NCI-H1694 (cell line): ENCODE measurements at regions not wholly inside any gene's neighbourhood (a gene's known extent, or its start where the extent isn't known, plus 50 kb on each side); places are given as distances from the start of the nearest gene placed in this dataset.

Experiments
- DNase-seq: peaks from one replicate; lab custom pipeline; 2025; lab: John Stamatoyannopoulos, UW

- DNase-seq, result no peak
These were observed 331.1 kb downstream of the MLLT3 start for GRCh38 chr9:20291201-20291600.

GRCh38 chr9:20290257-20290656 is 332.0 kb downstream of the MLLT3 start:
- no peak for DNase-seq

GRCh38 chr9:20289423-20290010 is 332.8 kb downstream of the MLLT3 start:
- DNase-seq, result no peak

GRCh38 chr9:20286969-20287368 is 335.3 kb downstream of the MLLT3 start:
- no peak for DNase-seq

GRCh38 chr9:20286154-20286700 is 336.1 kb downstream of the MLLT3 start:
- DNase-seq, result no peak

GRCh38 chr9:20284601-20285289 is 337.6 kb downstream of the MLLT3 start:
- DNase-seq, result no peak

- no peak for DNase-seq
These were observed 342.0 kb downstream of the MLLT3 start for GRCh38 chr9:20280330-20280729.

- DNase-seq, result no peak
These were observed 345.5 kb downstream of the MLLT3 start for GRCh38 chr9:20276762-20277161.

GRCh38 chr9:20271723-20272122 is 350.6 kb downstream of the MLLT3 start:
- DNase-seq, result no peak

- peak; percentile 19 for DNase-seq
These were observed 351.2 kb downstream of the MLLT3 start for GRCh38 chr9:20271096-20271495.

GRCh38 chr9:20270161-20270560 is 352.1 kb downstream of the MLLT3 start:
- DNase-seq, result no peak

- no peak for DNase-seq
These were observed 352.7 kb downstream of the MLLT3 start for GRCh38 chr9:20269620-20270019.

GRCh38 chr9:20264896-20265295 is 357.4 kb downstream of the MLLT3 start:
- DNase-seq, result no peak

- DNase-seq, result no peak
These were observed 359.7 kb downstream of the MLLT3 start for GRCh38 chr9:20262611-20263010.

- DNase-seq, result no peak
These were observed 365.9 kb downstream of the MLLT3 start for GRCh38 chr9:20256284-20256948.

GRCh38 chr9:20255052-20255451 is 367.2 kb downstream of the MLLT3 start:
- no peak for DNase-seq

GRCh38 chr9:20253635-20254034 is 368.7 kb downstream of the MLLT3 start:
- no peak for DNase-seq

GRCh38 chr9:20252778-20253177 is 369.5 kb downstream of the MLLT3 start:
- DNase-seq, result no peak

- no peak for DNase-seq
These were observed 371.5 kb downstream of the MLLT3 start for GRCh38 chr9:20250791-20251190.

GRCh38 chr9:20244271-20244670 is 378.0 kb downstream of the MLLT3 start:
- no peak for DNase-seq

- no peak for DNase-seq
These were observed 378.5 kb downstream of the MLLT3 start for GRCh38 chr9:20243841-20244240.

GRCh38 chr9:20242510-20243189 is 379.6 kb downstream of the MLLT3 start:
- no peak for DNase-seq

- no peak for DNase-seq
These were observed 381.8 kb downstream of the MLLT3 start for GRCh38 chr9:20240498-20240897.
